ENCODE measurements at regions not wholly inside any gene's neighbourhood (a gene's known extent, or its start where the extent isn't known, plus 50 kb on each side); places are given as distances from the start of the nearest gene placed in this dataset.

DNA sequence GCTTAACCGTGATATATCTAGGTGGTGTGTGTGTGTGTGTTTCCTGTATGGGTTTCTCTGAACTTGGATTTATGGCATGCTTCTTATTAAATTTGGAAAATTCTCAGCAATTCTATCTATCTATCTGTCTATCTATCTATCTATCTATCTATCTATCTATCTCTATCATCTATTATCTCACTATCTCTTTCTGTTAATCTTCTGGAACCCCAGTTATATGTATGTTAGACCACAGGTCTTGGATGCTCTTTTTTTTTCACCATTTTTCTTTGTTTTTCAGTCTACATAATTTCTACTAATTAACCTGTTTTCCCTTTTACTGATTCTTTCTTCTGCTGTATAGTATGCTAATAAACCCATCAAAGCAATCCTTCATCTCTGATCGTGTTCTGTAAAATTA, 538.0 kb downstream of the PTPRU start:
- H3K36me3 ChIP-seq (ENCODE audit: control insufficient read depth, insufficient read depth, low read length), result no peaks in the 10 kb centered on the region
- TF ChIP-seq, protein P1, sequence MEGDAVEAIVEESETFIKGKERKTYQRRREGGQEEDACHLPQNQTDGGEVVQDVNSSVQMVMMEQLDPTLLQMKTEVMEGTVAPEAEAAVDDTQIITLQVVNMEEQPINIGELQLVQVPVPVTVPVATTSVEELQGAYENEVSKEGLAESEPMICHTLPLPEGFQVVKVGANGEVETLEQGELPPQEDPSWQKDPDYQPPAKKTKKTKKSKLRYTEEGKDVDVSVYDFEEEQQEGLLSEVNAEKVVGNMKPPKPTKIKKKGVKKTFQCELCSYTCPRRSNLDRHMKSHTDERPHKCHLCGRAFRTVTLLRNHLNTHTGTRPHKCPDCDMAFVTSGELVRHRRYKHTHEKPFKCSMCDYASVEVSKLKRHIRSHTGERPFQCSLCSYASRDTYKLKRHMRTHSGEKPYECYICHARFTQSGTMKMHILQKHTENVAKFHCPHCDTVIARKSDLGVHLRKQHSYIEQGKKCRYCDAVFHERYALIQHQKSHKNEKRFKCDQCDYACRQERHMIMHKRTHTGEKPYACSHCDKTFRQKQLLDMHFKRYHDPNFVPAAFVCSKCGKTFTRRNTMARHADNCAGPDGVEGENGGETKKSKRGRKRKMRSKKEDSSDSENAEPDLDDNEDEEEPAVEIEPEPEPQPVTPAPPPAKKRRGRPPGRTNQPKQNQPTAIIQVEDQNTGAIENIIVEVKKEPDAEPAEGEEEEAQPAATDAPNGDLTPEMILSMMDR (IDR thresholded peaks at IDR 0.05; ENCODE audit: insufficient read depth, low read depth, low read length), result no peak
- no peak for DNase-seq (ENCODE audit: low read depth)
- H3K27me3 ChIP-seq (ENCODE audit: control insufficient read depth, insufficient read depth, low read length), result no peaks in the 10 kb centered on the region
- ChIA-PET CTCF (interaction anchor here (1.9 kb wide), 1 partner anchor 19 kb away, joined by 8 read pairs; no protein-coding TSS in a partner anchor), POLR2A (no interaction called here)
- no peak overlapping the region for H3K4me3 ChIP-seq (ENCODE audit: low read depth, low read length)

DNA sequence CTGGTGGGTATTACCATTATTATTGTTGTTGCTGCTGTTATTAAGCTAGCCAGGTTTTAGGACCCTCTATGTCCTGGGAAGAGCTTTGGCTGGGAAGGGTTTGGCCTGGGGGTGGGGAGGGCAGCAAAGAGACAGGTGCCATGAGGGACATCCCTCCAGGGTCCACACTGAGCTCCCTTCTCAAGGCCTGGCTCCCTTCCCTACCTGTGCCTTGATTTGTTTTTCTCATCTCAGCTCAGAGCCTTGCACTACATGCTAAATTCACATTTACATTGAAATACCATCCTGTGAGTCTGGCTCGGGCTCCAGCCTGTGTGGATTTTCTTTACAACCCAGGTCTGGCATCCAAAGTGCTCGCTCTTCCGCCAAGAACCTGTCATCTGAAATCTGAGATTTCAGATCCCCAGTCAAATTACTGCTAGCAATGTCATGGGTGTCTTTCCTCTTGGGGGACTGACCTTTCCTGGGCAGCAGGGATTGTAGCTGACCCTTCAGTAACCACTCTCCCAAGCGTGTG, 536.3 kb downstream of the PTPRU start:
- H3K36me3 ChIP-seq (ENCODE audit: control insufficient read depth, insufficient read depth, low read length), result no peaks in the 10 kb centered on the region
- H3K27me3 ChIP-seq (ENCODE audit: control insufficient read depth, insufficient read depth, low read length), result no peaks in the 10 kb centered on the region
- DNase-seq (ENCODE audit: low read depth), result no peak
- TF ChIP-seq, protein P1 (IDR thresholded peaks at IDR 0.05; ENCODE audit: insufficient read depth, low read depth, low read length), result no peak
- POLR2A ChIA-PET, result no interaction called here
- CTCF ChIA-PET, result interaction anchor here (1.1 to 1.9 kb wide), 2 partner anchors 19 to 20 kb away, joined by 3 to 8 read pairs; no protein-coding TSS in a partner anchor
- no peak overlapping the region for H3K4me3 ChIP-seq (ENCODE audit: low read depth, low read length)

DNA sequence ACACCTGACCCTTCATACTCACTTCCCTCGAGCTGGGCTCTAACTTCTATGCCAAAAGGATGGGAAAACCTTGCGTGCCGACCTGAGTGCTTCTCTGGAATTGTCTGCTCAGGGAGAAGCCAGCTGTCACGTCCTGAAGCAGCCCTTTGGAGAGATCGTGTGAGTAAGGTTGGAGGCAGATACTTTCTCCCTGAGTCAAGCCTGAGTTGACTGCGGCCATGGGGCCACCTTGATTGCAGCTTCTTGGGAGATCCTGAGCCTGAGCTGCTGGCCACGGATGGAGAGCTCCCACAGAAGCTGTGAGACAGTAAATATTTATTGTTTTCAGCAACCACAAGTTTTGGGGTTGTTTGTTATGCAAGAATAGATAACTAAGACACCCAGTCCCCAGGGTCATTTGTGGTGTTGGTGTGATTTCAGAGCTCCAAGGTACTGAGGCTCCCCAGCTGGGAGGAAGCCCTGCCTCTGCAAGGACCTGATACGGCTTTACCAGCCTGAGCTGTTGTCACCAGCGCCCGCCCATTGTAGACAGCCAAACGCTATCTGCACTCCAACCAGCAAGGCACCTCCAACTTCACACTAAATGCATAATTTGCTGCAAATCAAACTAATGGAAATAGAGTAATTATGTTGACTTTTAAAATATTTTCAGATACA, 531.6 kb downstream of the PTPRU start:
- Histone ChIP-seq H3K27me3 (ENCODE audit: control insufficient read depth, insufficient read depth, low read length) (no peaks in the 10 kb centered on the region), H3K4me3 (ENCODE audit: low read depth, low read length) (no peak overlapping the region), H3K36me3 (ENCODE audit: control insufficient read depth, insufficient read depth, low read length) (no peaks in the 10 kb centered on the region)
- TF ChIP-seq, protein P1 (IDR thresholded peaks at IDR 0.05; ENCODE audit: insufficient read depth, low read depth, low read length), result no peak
- DNase-seq (ENCODE audit: low read depth), result no peak
- CTCF ChIA-PET, result interaction anchor here (0.7 kb wide), 1 partner anchor 25 kb away, joined by 3 read pairs; no protein-coding TSS in a partner anchor
- POLR2A ChIA-PET, result no interaction called here

DNA sequence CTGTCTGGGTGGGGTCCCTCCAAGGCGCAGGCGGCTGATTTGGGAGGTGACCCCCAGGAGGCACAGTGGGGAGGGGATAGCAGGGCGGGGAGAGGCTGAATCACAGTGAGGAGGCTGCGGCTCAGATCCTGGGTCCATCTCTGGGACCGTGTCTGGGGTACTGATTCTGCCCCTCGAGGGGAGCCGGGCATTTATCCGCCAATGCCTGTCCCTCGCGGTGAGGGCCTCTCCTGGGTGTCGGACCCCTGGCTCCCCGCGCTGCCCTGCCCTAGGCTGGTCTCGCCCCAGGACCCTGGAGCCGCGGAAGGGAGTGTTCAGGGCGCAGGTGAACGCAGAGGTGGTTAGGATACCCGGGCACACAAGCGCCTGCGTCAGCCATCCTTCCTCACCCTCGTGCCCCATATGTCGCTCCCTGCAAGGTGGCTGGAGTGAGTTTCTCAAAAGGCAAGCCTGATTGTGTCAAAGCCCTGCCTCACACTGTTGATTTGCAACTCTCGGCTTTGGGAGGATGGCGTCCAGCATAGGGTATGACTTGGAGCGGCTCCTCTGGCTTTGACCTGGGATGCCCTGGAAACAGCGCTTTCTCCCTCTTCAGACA, 530.9 kb downstream of the PTPRU start:
- CTCF ChIA-PET, result no interaction called here
- Histone ChIP-seq H3K27me3 (ENCODE audit: control insufficient read depth, insufficient read depth, low read length) (no peaks in the 10 kb centered on the region), H3K36me3 (ENCODE audit: control insufficient read depth, insufficient read depth, low read length) (no peaks in the 10 kb centered on the region), H3K4me3 (ENCODE audit: low read depth, low read length) (no peak overlapping the region)
- POLR2A ChIA-PET, result no interaction called here
- DNase-seq (ENCODE audit: low read depth), result no peak
- TF ChIP-seq, protein P1 (IDR thresholded peaks at IDR 0.05; ENCODE audit: insufficient read depth, low read depth, low read length), result no peak

DNA sequence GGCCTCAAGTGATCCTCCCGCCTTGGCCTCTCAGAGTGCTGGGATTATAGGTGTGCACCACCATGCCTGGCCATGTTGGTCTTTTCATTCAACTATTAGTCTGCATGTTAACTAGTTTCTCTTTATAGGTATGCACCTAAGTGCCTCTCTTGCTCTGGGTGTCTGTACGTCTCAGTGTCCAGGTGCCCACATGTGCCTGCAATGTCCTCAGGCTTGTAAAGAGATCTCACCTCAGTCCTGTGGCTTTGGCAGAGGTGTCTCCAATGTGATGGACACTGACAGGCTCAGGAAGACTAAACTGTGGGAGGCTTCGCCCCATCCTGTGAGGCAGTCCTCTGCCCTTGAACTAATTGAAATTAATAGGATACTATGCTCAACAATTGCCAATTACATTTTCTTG, 526.3 kb downstream of the PTPRU start:
- TF ChIP-seq, protein P1 (IDR thresholded peaks at IDR 0.05; ENCODE audit: insufficient read depth, low read depth, low read length), result no peak
- CTCF ChIA-PET, result no interaction called here
- H3K27me3 ChIP-seq (ENCODE audit: control insufficient read depth, insufficient read depth, low read length), result no peaks in the 10 kb centered on the region
- H3K4me3 ChIP-seq (ENCODE audit: low read depth, low read length), result no peak overlapping the region
- no peaks in the 10 kb centered on the region for H3K36me3 ChIP-seq (ENCODE audit: control insufficient read depth, insufficient read depth, low read length)
- DNase-seq (ENCODE audit: low read depth), result no peak
- POLR2A ChIA-PET, result no interaction called here

Data from BJ (cell line).